Skeletal muscle tissue (tissue), 3 donors: ENCODE measurements at regions not wholly inside any gene's neighbourhood (a gene's known extent, or its start where the extent isn't known, plus 50 kb on each side); places are given as distances from the start of the nearest gene placed in this dataset.

Source experiments
- H3K27ac ChIP-seq: one replicate; pipeline ENCODE4 v1.7.0; 2013; ENCODE audit warnings: mild to moderate bottlenecking, low read depth, low read length, inconsistent platforms
- H3K27me3 ChIP-seq, 3 donors: one replicate each; pipeline ENCODE4 v1.7.0; 2013; ENCODE audit warnings: low read length in 3 of 3; ENCODE audit not compliant: control insufficient read depth in 3 of 3, insufficient read depth in 3 of 3
- H3K36me3 ChIP-seq, 3 donors: one replicate each; pipeline ENCODE4 v1.7.0; 2013; ENCODE audit warnings: low read length in 3 of 3; ENCODE audit not compliant: control insufficient read depth in 3 of 3, insufficient read depth in 3 of 3
- H3K4me1 ChIP-seq, 3 donors: one replicate each; pipeline ENCODE4 v1.7.0; 2013; ENCODE audit warnings: low read length in 3 of 3, mild to moderate bottlenecking in 3 of 3; ENCODE audit not compliant: control insufficient read depth in 3 of 3, insufficient read depth in 3 of 3
- H3K4me3 ChIP-seq, 3 donors: one replicate each; pipeline ENCODE4 v1.7.0; 2013; ENCODE audit warnings: low read length in 3 of 3
- H3K9ac ChIP-seq, 3 donors: one replicate each; pipeline ENCODE4 v1.7.0; 2013; ENCODE audit warnings: low read length in 3 of 3, mild to moderate bottlenecking in 3 of 3, moderate library complexity in 2 of 3, low read depth in 1 of 3
- H3K9me3 ChIP-seq, 3 donors: one replicate each; pipeline ENCODE4 v1.7.0; 2013; ENCODE audit warnings: low read length in 3 of 3; ENCODE audit not compliant: control insufficient read depth in 3 of 3
- donor health status: Osteomylitis.

GRCh38 chr2:111634050-111634794 lies 249.8 kb downstream of the ANAPC1 start:
- H3K9me3 ChIP-seq: no peaks in the 10 kb centered on the region
- no peak overlapping the region for H3K4me3 ChIP-seq
- H3K4me1 ChIP-seq: peaks cover 0 to 6% (median 0%) of the 10 kb centered on the region in 3 donors
- H3K36me3 ChIP-seq: no peaks in the 10 kb centered on the region
- H3K27ac ChIP-seq: no peak overlapping the region
- no peaks in the 10 kb centered on the region for H3K27me3 ChIP-seq
- H3K9ac ChIP-seq: no peak overlapping the region

- Histone ChIP-seq H3K27me3 (no peaks in the 10 kb centered on the region), H3K9ac (no peak overlapping the region), H3K4me3 (no peak overlapping the region), H3K27ac (no peak overlapping the region), H3K4me1 (peaks cover 0 to 6% (median 0%) of the 10 kb centered on the region in 3 donors), H3K36me3 (no peaks in the 10 kb centered on the region), H3K9me3 (no peaks in the 10 kb centered on the region)
These were observed 248.9 kb downstream of the ANAPC1 start for GRCh38 chr2:111634995-111635538.

- H3K4me1 ChIP-seq: peaks cover 0 to 6% (median 0%) of the 10 kb centered on the region in 3 donors
- H3K36me3 ChIP-seq: no peaks in the 10 kb centered on the region
- no peak overlapping the region for H3K27ac ChIP-seq
- no peak overlapping the region for H3K9ac ChIP-seq
- H3K27me3 ChIP-seq: no peaks in the 10 kb centered on the region
- no peak overlapping the region for H3K4me3 ChIP-seq
- no peaks in the 10 kb centered on the region for H3K9me3 ChIP-seq
These were observed 247.1 kb downstream of the ANAPC1 start for GRCh38 chr2:111636905-111637304.

GRCh38 chr2:111638274-111638877 lies 245.6 kb downstream of the ANAPC1 start:
- no peaks in the 10 kb centered on the region for H3K36me3 ChIP-seq
- H3K9ac ChIP-seq: no peak overlapping the region
- H3K4me1 ChIP-seq: peaks cover 0 to 6% (median 0%) of the 10 kb centered on the region in 3 donors
- H3K27me3 ChIP-seq: no peaks in the 10 kb centered on the region
- no peak overlapping the region for H3K4me3 ChIP-seq
- no peak overlapping the region for H3K27ac ChIP-seq
- no peaks in the 10 kb centered on the region for H3K9me3 ChIP-seq

GRCh38 chr2:111640480-111640879 lies 243.5 kb downstream of the ANAPC1 start:
- Histone ChIP-seq H3K4me1 (peaks cover 0 to 6% (median 0%) of the 10 kb centered on the region in 3 donors), H3K4me3 (no peak overlapping the region), H3K9me3 (no peaks in the 10 kb centered on the region), H3K27ac (no peak overlapping the region), H3K9ac (no peak overlapping the region), H3K27me3 (no peaks in the 10 kb centered on the region), H3K36me3 (no peaks in the 10 kb centered on the region)

- Histone ChIP-seq H3K36me3 (no peaks in the 10 kb centered on the region), H3K4me3 (no peak overlapping the region), H3K9me3 (peaks cover 0 to 8% (median 0%) of the 10 kb centered on the region in 3 donors), H3K27me3 (no peaks in the 10 kb centered on the region), H3K9ac (no peak overlapping the region), H3K4me1 (peaks cover 0 to 6% (median 0%) of the 10 kb centered on the region in 3 donors), H3K27ac (no peak overlapping the region)
These were observed 241.2 kb downstream of the ANAPC1 start for GRCh38 chr2:111642586-111643327.

GRCh38 chr2:111643759-111644158 lies 240.2 kb downstream of the ANAPC1 start:
- peaks cover 0 to 8% (median 0%) of the 10 kb centered on the region in 3 donors for H3K9me3 ChIP-seq
- H3K4me3 ChIP-seq: no peak overlapping the region
- peaks cover 0 to under 1% (median 0%) of the 10 kb centered on the region in 3 donors for H3K4me1 ChIP-seq
- no peaks in the 10 kb centered on the region for H3K36me3 ChIP-seq
- H3K27me3 ChIP-seq: no peaks in the 10 kb centered on the region
- H3K27ac ChIP-seq: no peak overlapping the region
- no peak overlapping the region for H3K9ac ChIP-seq

- no peaks in the 10 kb centered on the region for H3K4me1 ChIP-seq
- no peak overlapping the region for H3K4me3 ChIP-seq
- H3K9ac ChIP-seq: no peak overlapping the region
- no peak overlapping the region for H3K27ac ChIP-seq
- no peaks in the 10 kb centered on the region for H3K27me3 ChIP-seq
- H3K9me3 ChIP-seq: peaks cover 0 to 8% (median 0%) of the 10 kb centered on the region in 3 donors
- H3K36me3 ChIP-seq: no peaks in the 10 kb centered on the region
These were observed 236.6 kb downstream of the ANAPC1 start for GRCh38 chr2:111647359-111647758.

- H3K4me3 ChIP-seq: no peak overlapping the region
- no peak overlapping the region for H3K9ac ChIP-seq
- H3K36me3 ChIP-seq: no peaks in the 10 kb centered on the region
- no peak overlapping the region for H3K27ac ChIP-seq
- H3K9me3 ChIP-seq: peaks cover 0 to 3% (median 0%) of the 10 kb centered on the region in 3 donors
- no peaks in the 10 kb centered on the region for H3K4me1 ChIP-seq
- H3K27me3 ChIP-seq: no peaks in the 10 kb centered on the region
These were observed 232.0 kb downstream of the ANAPC1 start for GRCh38 chr2:111652038-111652437.
